GM21717 (cell line): ENCODE measurements at regions not wholly inside any gene's neighbourhood (a gene's known extent, or its start where the extent isn't known, plus 50 kb on each side); places are given as distances from the start of the nearest gene placed in this dataset.
A peak's percentile ranks its signal among the peaks of the same experiment; 100 is the strongest.
"Not testable (repeated sequence)": the region's sequence is repeated elsewhere in the genome, so short reads cannot be mapped to it uniquely, and the experiment has no call there.

Source experiments
- ATAC-seq: cut with Tn5 transposase; IDR thresholded peaks from one replicate; pipeline ENCODE4 v1.9.1; 2021; ENCODE audit warnings: mild to moderate bottlenecking, moderate library complexity; ENCODE audit not compliant: unreplicated experiment

DNA sequence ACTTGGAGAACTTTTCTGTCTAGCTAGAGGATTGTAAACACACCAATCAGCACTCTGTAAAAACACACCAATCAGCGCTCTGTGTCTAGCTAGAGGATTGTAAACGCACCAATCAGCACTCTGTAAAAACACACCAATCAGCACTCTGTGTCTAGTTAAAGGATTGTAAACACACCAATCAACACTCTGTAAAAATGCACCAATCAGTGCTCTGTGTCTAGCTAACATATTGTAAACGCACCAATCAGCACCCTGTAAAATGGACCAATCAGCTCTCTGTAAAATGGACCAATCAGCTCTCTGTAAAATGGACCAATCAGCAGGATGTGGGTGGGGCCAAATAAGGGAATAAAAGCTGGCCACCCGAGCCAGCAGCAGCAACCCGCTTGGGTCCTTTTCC, 91.1 kb upstream of the KRAS start:
- ATAC-seq: not testable (repeated sequence)

DNA sequence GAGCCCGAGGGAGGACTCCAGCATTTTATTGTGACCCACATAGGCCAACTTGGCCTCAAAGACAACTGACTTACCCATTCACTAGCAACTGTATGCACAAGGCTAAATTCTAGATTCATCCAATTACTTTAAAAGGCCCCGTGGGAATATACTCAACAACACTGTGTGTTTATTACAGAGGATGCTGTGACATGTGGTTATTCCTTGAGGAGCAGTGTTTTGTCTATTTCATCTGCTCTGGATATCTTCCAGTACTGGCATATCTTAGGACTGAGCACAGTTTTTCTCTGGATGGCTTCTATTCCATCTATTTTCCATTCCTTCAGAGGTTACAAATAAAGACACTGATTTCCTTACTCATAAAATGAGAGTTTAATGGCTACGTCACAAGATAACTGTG, 87.2 kb upstream of the KRAS start:
- no peak for ATAC-seq

DNA sequence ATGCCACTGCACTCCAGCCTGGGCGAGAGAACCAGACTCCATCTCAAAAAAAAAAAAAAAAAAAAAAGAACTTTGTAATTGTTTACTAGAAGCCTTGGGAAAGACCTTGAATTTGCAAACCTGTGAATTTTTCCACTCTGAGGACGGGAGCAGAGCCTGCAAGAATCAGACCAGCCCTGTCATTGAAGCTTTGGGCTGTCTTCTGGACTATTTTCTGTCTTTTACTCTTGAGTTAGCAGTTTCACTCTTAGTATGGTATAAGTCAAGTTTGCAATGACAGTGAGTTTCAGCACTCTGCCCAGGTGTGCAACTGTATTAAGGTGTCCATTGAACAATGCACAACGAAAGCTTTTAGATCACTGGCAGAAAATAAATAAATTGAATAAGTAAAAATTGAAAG, 81.4 kb upstream of the KRAS start:
- ATAC-seq: peak; percentile 88

DNA sequence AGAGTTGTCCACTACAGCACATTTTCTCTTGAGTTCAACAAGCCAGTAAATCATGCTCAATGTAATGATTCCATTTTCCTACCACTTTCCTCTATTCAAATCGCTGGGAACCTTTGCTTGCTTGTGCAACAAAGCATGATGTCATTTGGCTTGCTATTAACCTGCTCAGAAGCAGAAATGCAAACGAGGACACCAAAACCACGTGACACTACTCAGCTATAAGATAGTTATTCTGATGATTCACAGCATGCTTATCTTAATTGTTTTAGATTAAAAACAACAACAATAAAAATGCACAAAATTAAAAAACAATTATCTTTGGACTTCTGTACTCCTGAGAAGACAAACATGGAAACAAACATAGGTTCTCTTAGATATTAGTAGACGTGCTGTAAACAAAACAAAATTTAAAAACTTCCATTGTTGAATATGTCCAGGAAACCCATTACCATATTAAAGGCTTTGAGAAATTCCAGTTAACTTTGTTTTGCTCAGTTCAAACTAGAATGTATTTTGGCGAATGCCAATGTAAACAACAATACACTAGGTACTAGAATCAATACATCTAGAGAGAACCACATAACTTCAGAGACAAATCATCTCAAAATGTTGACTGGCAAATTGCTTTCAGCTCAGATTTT, 77.5 kb upstream of the KRAS start:
- ATAC-seq: no peak

DNA sequence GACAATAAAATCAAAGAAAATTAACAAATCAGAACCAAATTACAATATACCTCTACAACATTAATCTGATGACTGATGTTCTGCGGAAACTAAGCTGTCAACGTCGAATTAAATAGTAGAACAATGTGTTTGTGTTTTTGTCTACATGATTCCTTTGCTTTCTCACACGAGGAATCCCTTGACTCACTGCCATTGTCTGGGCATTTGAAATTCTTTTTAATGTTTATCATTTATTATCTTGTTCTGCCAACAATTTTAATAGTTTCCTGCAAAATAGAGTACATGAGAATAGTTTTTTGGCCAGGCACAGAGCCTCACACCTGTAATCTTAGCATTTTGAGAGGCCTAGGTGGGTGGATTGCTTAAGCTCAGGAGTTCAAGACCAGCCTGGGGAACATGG, 76.6 kb upstream of the KRAS start:
- no peak for ATAC-seq

DNA sequence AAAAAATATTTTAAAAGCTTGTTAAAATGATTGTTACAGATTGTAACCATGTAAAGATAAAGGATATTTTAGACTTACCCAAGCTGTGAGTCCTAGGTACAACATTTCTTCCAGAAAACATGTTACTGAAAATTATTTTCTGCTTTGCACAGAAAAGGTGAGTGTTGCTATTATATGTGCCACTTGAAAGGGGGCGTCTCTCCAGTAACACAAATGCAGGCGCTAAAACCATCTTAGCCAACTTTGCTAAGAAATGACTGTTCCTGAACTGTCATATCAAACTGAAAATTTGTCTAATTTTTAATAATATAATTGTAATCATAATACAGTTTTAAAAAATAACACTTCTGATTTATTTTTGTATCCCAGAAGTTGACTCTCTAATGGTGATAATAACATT, 75.6 kb upstream of the KRAS start:
- ATAC-seq: no peak

DNA sequence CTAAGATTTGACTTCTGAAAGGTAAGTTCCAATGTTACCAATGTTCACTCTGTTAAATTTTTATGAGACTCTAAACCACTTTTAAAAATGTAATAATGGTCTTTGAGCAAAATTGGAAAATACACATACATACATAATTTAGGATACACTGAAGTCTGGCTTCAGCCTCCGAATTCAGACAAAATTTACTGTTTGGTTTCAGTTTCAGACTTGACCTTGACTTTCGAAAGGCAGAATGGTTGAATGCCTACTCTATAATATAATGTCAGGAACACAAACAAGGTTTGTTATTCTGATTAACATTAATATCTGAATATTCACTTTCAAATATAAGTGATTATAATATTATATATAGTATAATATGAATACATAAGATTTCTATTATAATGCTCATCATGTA, 74.1 kb upstream of the KRAS start:
- no peak for ATAC-seq

DNA sequence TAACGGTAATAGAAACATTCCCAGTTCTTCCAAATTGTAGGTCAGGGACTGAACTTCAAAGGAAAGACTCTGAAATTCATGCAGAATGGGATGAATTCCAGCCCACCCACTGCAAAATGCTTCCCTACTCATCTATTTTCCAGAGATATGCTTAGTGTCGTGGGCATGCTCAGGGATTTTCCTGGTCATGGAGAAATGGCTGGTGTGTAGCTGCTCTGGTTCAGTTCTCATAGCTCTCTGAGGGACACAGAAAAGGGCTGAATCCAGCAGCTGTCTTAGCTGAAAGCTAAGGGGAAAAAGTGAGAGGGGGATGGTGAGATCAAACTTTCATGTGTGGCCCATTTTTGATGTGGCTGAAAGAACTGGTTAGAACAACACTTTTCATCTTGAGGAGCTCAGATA, 72.9 kb upstream of the KRAS start:
- no peak for ATAC-seq

DNA sequence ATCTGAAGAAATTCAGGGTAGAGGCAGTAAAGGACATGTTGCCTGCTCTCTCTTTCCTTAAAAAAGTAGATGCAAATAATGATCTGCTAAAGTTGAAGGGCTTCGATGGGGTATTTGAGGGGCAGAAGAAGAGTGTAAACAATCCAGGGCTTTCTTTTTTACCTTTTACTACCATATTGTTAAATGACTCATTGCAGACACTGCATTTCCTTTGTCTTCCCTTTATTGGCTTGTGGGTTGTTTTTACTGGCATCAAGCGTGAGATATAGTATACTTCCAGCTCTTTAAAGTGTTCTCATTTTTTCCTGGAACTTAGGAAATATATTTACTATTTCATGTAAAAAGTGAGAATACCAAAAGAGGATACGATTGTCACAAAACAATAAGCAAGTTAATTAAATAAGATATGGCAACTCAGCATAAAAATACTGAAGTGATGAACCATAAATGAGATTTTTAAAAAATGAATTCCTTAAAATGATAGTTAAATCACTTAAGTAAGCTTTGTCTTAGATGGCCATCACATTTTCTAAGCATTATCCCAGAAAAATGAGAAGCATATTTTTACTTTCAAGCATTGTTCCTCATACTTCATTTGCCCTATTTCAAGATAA, 72.3 kb upstream of the KRAS start:
- ATAC-seq: no peak

DNA sequence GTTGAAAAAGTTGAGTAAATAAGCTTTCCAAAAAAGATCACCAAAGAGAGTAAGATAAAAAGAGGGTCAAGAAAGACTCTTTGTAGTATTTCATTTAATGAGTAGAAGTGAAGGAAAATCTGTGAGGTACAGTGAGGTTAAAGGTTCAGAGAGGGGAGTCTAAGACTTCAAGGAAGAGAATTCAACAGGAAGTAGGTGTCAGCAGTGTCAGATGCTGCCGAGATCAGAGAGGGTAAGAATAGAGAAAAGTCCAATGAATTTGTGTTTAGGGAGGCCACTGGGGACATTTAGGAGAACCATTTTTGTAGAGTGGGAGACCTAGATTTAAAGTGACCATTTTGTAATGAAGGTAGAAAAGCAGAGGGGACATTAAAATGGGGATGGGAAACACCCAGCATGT, 71.6 kb upstream of the KRAS start:
- no peak for ATAC-seq

DNA sequence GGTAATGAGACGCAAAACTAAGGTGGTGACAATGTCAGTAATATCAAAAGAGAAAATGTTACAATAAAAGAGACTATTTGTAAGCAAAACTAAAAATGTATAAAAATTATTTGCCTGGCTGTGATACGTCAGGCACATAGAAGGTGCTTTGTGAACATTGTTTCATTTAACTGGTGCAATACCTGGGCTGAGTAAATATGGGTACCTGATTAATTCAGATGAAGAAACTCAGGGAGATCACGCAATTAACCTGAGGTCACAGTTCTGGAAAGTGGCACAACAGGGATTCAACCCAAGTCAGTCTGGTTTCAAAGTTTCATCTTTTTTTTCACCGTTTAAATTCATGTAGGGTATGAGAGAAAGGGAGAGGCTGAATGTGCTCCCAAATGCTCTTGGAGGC, 71.0 kb upstream of the KRAS start:
- no peak for ATAC-seq

DNA sequence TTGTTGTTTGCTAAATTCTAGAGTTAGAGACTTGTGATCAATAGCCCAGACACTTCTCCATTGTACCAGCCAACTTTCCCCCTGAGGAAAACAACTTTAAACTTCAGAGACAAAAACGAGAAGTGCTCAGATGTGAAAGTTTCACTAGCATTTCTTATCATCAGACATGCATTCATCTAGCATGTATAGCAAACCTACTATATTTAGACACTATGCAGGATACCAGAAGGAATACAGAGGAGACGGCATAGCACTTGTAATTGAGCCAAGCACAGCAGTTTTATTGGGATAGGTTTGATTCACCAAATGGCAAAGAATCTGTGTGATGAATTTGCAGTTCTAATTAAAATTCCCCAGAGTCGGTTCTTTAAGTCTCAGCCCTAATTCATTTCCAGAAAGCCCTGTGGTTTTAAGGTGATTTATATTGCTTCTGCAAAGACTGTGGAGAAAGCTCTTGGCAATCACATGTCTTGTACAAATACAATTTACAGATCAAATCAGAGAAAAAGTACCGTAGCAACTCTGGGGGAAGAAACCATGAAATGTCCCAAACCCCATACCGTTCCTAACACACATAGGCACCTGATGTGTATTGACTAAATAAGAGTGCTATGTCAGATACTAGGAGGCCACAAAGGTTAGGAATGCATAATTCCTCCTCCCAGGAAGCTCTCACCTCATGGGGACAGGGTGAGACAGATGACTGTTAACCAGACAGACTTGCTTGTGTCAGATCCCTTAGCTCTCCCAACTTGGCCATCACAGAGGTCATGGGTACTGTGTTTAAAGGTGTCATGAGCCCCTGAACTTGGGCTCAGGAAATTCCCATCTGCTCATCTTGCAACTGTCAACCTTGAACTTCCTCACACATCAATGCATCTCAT, 69.6 kb upstream of the KRAS start:
- ATAC-seq: peak; percentile 66

DNA sequence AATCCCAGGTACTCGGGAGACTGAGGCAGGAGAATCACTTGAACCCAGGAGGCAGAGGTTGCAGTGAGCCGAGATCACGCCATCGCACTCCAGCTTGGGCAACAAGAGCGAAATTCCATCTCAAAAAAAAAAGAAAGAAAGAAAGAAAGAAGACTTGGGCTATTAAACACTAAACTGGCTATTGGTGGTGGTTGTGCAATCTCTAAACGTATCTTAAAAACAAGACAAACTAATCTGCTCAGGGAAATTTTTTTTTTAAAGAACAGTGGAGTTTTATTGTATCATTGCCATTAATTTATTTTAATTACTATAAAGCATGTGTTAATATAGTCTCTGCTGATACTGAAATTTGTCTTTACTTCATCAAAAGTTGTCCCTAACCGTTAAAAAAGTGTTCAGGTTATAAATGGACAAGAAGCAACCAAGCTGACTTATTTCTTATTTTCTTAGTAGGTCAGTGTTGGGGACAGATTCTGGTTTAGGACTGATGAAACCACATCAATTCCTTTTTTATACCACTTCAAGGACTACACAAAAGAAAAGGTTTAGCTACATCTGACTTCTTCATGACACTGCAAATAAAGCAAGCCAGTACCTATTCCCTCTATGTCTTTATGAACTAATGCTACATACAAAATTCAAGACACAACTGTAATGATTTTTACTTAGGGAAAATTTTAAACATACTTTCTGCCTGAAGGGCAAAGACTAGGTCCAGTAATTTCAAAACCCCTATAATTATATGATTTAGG, 68.7 kb upstream of the KRAS start:
- ATAC-seq: no peak

DNA sequence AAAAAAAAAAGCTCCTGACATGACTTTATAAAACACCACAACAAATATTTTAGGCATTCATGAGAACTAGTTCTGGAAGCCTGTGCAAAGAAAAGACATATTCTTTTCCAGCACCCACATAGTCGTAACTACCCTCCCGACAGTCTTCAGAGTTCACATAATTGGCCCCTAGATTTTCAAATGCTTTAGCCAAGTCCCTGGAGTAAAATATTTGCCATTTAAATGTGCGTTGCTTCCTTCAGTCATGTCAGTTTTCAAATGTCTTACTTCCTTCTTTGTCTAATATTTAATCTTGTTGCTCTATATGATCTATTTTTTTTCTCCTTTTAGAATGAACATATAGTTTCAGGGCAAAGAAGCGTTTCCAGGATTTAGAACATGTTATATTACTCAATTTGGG, 66.8 kb upstream of the KRAS start:
- no peak for ATAC-seq

DNA sequence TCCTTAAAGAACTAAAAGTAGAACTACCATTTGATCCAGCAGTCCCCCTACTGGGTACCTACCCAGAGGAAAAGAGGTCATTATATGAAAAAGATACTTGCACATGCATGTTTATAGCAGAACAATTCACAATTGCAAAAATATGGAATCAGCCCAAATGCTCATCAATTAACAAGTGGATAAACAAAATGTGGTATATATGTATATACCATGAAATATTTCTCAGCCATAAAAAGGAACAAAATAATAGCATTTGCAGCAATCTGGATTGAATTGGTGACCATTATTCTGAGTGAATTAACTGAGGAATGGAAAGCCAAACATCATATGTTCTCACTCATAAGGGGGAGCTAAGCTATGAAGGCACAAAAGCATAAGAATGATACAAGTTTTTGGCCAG, 64.7 kb upstream of the KRAS start:
- ATAC-seq: no peak

DNA sequence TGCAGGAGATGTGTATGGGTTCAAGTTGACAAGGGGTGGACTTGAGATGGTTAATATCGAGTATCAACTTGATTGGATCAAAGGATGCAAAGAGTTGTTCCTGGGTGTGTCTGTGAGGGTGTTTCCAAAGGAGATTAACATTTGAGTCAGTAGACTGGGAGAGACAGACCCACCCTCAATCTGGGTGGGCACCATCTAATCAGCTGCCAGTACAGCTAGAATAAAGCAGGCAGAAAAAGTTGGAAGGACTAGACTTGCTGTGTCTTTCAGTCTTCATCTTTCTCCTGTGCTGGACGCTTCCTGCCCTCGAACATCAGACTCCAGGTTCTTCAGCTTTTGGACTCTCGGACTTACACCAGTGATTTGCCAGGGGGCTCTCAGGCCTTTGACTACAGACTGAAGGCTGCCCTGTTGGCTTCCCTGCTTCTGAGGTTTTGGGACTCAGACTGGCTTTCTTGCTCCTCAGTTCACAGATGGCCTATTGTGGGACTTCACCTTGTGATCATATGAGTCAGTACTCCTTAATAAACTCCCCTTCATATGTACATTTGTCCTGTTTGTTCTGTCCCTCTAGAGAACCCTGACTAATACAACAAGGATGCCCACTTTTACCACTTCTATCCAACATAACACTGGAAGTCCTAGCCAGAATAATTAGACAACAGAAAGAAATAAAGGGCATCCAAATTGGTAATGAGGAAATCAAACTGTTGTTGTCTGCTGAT, 62.7 kb upstream of the KRAS start:
- ATAC-seq: not testable (repeated sequence)

DNA sequence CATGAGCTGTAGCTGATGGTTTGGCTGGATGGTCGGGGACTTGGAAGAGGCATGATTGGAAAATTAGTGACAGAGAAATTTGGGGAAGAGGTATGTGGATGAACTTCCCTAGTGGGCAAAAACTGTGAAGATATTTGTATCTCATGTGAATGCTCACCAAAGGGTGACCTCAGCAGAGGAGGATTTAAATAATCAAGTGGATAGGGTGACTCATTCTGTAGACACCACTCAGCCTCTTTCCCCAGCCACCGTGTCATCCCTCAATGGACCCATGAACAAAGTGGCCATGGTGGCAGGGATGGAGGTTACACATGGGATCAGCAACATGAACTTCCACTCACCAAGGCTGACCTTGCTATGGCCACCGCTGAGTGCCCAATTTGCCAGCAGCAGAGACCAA, 60.8 kb upstream of the KRAS start:
- no peak for ATAC-seq

DNA sequence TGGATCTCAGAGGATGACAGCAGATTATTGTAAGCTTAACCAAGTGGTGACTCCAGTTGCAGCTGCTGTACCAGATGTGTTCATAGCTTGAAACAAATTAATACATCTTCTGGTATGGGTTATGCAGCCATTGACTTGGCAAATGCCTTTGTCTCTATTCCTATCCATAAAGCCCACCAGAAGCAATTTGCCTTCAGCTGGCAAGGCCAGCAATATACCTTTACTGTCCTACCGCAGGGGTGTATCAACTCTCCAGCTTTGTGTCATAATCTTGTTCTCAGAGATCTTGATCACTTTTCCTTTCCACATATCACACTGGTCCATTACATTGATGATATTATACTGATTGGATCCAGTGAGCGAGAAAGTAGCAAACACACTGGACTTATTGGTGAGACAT, 59.3 kb upstream of the KRAS start:
- not testable (repeated sequence) for ATAC-seq

DNA sequence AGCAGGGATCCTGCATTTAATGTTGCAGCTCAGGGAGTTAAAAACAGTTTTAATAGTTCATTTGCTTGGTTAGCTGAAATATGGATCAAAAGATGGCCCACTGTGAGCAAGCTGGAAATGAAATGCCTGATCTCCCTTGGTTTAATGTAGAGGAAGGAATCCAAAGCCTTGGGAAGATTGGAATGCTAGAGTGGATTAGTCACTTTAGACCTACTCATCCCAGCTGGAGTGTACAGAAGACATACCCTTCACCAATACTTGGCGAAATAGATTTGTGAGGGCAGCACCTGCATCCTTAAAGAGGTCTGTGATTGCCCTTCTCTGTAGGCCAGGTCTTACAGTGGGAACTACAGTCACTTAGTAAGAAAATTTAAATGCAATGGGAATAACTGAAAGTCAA, 58.0 kb upstream of the KRAS start:
- ATAC-seq: no peak

DNA sequence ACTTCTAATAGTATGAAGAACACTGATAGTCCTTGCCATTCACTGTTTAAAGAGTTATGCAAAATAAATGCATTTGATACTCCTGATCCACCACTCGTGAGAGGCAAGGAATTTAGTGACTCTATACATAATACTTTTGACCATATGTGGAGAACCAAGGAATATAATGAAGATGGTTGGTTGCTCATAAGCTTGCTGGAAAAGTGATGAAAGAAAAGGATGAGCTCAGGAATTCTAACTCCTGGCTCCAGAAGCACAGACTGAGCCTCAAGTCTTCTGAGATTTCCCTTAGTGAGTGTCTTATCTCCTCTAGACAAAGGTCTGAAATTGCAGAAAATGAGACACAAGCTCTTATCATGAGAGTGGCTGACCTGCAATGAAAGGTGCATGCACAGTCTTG, 57.1 kb upstream of the KRAS start:
- ATAC-seq: no peak

DNA sequence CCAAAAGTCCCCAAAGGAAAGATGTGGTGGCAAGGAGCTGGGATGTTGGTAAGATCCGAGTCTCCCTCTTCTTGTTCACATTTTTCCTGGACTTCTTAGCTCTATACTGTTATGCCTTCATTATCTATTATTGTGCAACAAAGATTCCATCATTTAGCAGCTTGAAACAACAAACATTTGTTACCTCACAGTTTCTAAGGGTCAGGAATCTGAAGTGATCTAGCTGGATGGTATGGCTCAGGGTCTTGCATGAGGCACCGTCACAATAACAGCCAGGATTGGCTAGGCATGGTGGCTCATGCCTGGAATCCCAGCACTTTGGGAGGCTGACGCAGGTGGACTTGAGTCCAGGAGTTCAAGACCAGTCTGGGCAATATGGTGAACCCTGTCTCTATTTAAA, 51.1 kb upstream of the KRAS start:
- ATAC-seq: no peak
